Osteoblast (primary cell): ENCODE measurements at regions not wholly inside any gene's neighbourhood (a gene's known extent, or its start where the extent isn't known, plus 50 kb on each side); places are given as distances from the start of the nearest gene placed in this dataset.
A peak's percentile ranks its signal among the peaks of the same experiment; 100 is the strongest.

Experiments
- DNase-seq: peaks from one replicate; pipeline ENCODE4 v3.0.0; 2011; ENCODE audit warnings: low spot score, mixed read lengths; ENCODE audit not compliant: insufficient read length; ENCODE audit errors: missing footprints
- H2AFZ ChIP-seq: 2 replicates; pipeline ENCODE4 v1.6.0; 2011; ENCODE audit warnings: mild to moderate bottlenecking, low read length
- H3K27ac ChIP-seq: 2 replicates; pipeline ENCODE4 v1.5.1; 2011; ENCODE audit warnings: mild to moderate bottlenecking, low read depth, low read length, moderate library complexity
- H3K27me3 ChIP-seq: 2 replicates; pipeline ENCODE4 v1.6.0; 2012; ENCODE audit warnings: mild to moderate bottlenecking, control low read depth, inconsistent platforms, low read length, moderate library complexity; ENCODE audit not compliant: insufficient read depth
- H3K36me3 ChIP-seq: 2 replicates; pipeline ENCODE4 v1.5.1; 2011; ENCODE audit warnings: mild to moderate bottlenecking, low read length, control low read depth, moderate library complexity; ENCODE audit not compliant: insufficient read depth
- H3K4me1 ChIP-seq: 2 replicates; pipeline ENCODE4 v1.5.1; 2011; ENCODE audit warnings: mild to moderate bottlenecking, low read length, control low read depth, moderate library complexity; ENCODE audit not compliant: insufficient read depth
- H3K4me2 ChIP-seq: 2 replicates; pipeline ENCODE4 v1.6.0; 2011; ENCODE audit warnings: mild to moderate bottlenecking, low read length; ENCODE audit not compliant: insufficient read depth
- H3K4me3 ChIP-seq: fragments of 200-600 bp; sonication (generic); 3 replicates; pipeline ENCODE4 v1.5.1; 2012; ENCODE audit warnings: mild to moderate bottlenecking, low read length, inconsistent platforms; ENCODE audit not compliant: insufficient read depth
- H3K79me2 ChIP-seq: 2 replicates; pipeline ENCODE4 v1.6.0; 2012; ENCODE audit warnings: mild to moderate bottlenecking, low read length, control low read depth, inconsistent platforms; ENCODE audit not compliant: insufficient read depth
- H3K9me3 ChIP-seq: 2 replicates; pipeline ENCODE4 v1.5.1; 2011; ENCODE audit warnings: low read depth, low read length, control low read depth
- H4K20me1 ChIP-seq: 2 replicates; pipeline ENCODE4 v1.6.0; 2012; ENCODE audit warnings: mild to moderate bottlenecking, low read length, control low read depth; ENCODE audit not compliant: insufficient read depth
- TF ChIP-seq, protein P1 (sequence below): IDR thresholded peaks from 2 replicates; pipeline ENCODE4 v1.5.1; 2011; ENCODE audit warnings: mild to moderate bottlenecking, low read depth, low read length, moderate library complexity; ENCODE audit errors: extremely low read depth

DNA sequence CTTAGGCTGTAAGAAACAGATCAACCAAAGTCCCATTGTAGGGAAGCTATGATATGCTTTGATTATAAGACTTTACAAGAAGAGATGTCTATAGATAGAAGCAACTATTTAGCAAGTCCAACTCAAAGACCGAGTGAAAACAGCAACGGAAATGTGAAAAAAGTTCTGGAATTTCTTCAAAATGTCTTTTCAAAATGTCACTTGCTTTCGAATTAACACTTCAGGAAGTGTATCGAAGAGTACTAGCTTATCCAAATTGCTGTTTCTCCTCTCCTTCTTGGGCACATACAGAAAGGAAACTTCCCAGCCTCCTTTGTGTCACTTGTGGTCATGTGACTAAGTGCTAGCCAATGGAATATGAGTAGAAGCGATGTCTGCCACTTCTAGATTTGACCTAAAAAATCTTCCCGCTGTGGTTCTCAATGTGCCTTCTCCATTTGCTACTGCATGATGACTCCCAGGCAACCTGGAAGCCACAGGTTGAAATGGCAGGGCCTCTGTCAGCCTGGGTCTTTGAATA, 89.9 kb downstream of the TSEN15 start:
- H3K79me2 ChIP-seq, result no peaks in the 10 kb centered on the region
- no peak overlapping the region for H2AFZ ChIP-seq
- peaks cover 2% of the 10 kb centered on the region for H3K4me1 ChIP-seq
- H3K27me3 ChIP-seq, result peaks cover 23% of the 10 kb centered on the region
- no peak overlapping the region for H3K4me2 ChIP-seq
- H3K27ac ChIP-seq, result no peak overlapping the region
- no peak overlapping the region for H3K4me3 ChIP-seq
- H3K36me3 ChIP-seq, result no peaks in the 10 kb centered on the region
- no peak for DNase-seq
- H3K9me3 ChIP-seq, result no peaks in the 10 kb centered on the region
- TF ChIP-seq, protein P1, sequence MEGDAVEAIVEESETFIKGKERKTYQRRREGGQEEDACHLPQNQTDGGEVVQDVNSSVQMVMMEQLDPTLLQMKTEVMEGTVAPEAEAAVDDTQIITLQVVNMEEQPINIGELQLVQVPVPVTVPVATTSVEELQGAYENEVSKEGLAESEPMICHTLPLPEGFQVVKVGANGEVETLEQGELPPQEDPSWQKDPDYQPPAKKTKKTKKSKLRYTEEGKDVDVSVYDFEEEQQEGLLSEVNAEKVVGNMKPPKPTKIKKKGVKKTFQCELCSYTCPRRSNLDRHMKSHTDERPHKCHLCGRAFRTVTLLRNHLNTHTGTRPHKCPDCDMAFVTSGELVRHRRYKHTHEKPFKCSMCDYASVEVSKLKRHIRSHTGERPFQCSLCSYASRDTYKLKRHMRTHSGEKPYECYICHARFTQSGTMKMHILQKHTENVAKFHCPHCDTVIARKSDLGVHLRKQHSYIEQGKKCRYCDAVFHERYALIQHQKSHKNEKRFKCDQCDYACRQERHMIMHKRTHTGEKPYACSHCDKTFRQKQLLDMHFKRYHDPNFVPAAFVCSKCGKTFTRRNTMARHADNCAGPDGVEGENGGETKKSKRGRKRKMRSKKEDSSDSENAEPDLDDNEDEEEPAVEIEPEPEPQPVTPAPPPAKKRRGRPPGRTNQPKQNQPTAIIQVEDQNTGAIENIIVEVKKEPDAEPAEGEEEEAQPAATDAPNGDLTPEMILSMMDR, result no peak
- no peaks in the 10 kb centered on the region for H4K20me1 ChIP-seq

DNA sequence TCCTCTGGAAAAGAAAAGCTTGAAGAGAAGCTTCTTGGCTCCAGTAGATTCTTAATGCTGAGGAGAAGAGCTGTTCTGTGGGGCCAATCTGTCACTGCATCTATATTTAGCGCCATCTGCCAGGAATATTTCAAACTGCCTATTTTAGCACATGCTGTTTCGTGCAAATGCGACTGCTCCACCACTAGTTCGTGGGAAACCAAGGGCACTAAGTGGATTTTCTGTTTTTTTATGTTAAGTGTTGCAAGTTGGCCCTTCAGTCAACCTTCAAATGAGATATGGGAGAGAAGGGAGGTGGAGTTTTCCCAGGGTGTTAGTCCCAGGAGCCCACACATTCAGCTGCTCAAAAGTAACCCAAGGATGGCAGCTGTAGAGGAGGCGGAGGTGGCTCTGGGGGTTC, 91.9 kb downstream of the TSEN15 start:
- Histone ChIP-seq H3K36me3 (no peaks in the 10 kb centered on the region), H2AFZ (no peak overlapping the region), H3K27me3 (peaks cover 29% of the 10 kb centered on the region), H3K4me3 (no peak overlapping the region), H3K9me3 (peaks cover 2% of the 10 kb centered on the region), H4K20me1 (no peaks in the 10 kb centered on the region), H3K4me1 (peaks cover 2% of the 10 kb centered on the region), H3K79me2 (no peaks in the 10 kb centered on the region), H3K27ac (no peak overlapping the region), H3K4me2 (no peak overlapping the region)
- no peak for DNase-seq
- TF ChIP-seq, protein P1, result peak; percentile 37

DNA sequence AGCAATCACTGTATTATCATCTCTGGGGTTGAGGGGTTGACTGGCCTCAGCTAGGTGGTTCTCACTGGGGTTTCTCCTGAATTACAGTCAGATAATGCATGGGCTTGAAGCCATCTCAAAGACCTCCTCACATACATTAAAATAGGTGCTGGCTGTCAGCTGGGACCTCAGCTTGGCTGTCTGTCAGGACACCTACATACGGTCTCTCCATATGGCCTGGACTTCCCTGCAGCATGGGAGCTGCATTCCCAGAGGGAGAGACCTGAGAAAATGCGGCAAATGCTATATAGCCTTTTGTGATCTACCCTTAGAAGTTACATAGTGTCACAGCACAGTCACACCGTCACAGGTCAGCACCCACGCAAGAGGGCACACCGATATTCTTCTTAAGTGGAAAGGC, 93.6 kb downstream of the TSEN15 start:
- Histone ChIP-seq H2AFZ (no peak overlapping the region), H3K79me2 (no peaks in the 10 kb centered on the region), H3K9me3 (peaks cover 2% of the 10 kb centered on the region), H3K4me3 (no peak overlapping the region), H4K20me1 (no peaks in the 10 kb centered on the region), H3K4me2 (no peak overlapping the region), H3K27me3 (peaks cover 30% of the 10 kb centered on the region), H3K4me1 (peaks cover 2% of the 10 kb centered on the region), H3K36me3 (no peaks in the 10 kb centered on the region), H3K27ac (no peak overlapping the region)
- TF ChIP-seq, protein P1, result no peak
- DNase-seq, result no peak

DNA sequence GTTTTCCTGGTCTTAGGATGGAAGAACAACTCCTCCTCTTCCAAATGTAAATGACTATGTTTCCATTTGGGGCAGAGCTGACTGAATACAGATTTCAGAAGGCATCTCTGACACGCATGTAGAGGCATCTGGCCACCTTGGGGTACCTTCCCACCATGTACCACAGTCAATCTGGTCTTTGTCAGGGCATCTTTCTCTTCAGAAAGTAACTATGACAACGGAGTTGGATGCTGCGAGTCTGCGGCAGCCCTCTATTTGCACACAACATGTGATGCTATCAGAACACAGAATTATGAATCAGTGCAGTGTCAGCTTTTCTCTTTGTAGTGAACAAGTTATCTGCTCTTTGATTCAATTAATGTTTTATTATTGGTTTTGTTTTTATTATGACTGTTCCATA, 94.7 kb downstream of the TSEN15 start:
- Histone ChIP-seq H3K4me2 (no peak overlapping the region), H3K27ac (no peak overlapping the region), H3K4me1 (peaks cover 6% of the 10 kb centered on the region), H4K20me1 (no peaks in the 10 kb centered on the region), H3K27me3 (peaks cover 30% of the 10 kb centered on the region), H3K36me3 (no peaks in the 10 kb centered on the region), H2AFZ (no peak overlapping the region), H3K79me2 (no peaks in the 10 kb centered on the region), H3K4me3 (no peak overlapping the region), H3K9me3 (peaks cover 2% of the 10 kb centered on the region)
- DNase-seq, result no peak
- TF ChIP-seq, protein P1, result no peak
